Kidney (tissue), 13 donors: ENCODE measurements at regions not wholly inside any gene's neighbourhood (a gene's known extent, or its start where the extent isn't known, plus 50 kb on each side); places are given as distances from the start of the nearest gene placed in this dataset.

Experiments used
- DNase-seq, 5 donors: peaks; one replicate each; pipeline ENCODE4 v3.0.0-alpha.2; 2013 to 2020
- FAIRE-seq: peaks from 2 replicates; lab custom pipeline; 2012; peaks lifted over from hg19 to GRCh38; lab: Jason Lieb, UNC
- H3K27ac ChIP-seq, 2 donors: one replicate each; pipeline ENCODE4 v1.7.0; 2013; ENCODE audit warnings: low read depth in 2 of 2, low read length in 2 of 2, inconsistent platforms in 1 of 2
- H3K27me3 ChIP-seq: one replicate; pipeline ENCODE4 v1.7.1; 2013; ENCODE audit warnings: low read length, inconsistent platforms; ENCODE audit not compliant: control insufficient read depth, insufficient read depth
- H3K36me3 ChIP-seq, 3 donors: one replicate each; pipeline versions ENCODE4 v1.7.0 to v1.7.1; 2013; ENCODE audit warnings: low read length in 3 of 3, control low read depth in 1 of 3, inconsistent platforms in 1 of 3; ENCODE audit not compliant: insufficient read depth in 3 of 3, control insufficient read depth in 2 of 3
- H3K4me1 ChIP-seq, 3 donors: one replicate each; pipeline versions ENCODE4 v1.7.0 to v1.7.1; 2013; ENCODE audit warnings: low read length in 3 of 3, inconsistent platforms in 1 of 3, low read depth in 1 of 3; ENCODE audit not compliant: control insufficient read depth in 2 of 3, insufficient read depth in 2 of 3
- H3K4me3 ChIP-seq, 3 donors: one replicate each; pipeline versions ENCODE4 v1.7.0 to v1.8.1; 2013; ENCODE audit warnings: low read length in 3 of 3, control low read depth in 1 of 3, inconsistent platforms in 1 of 3
- H3K9ac ChIP-seq, 3 donors: one replicate each; pipeline versions ENCODE4 v1.7.0 to v1.7.1; 2013; ENCODE audit warnings: low read length in 3 of 3, control low read depth in 1 of 3, inconsistent platforms in 1 of 3
- H3K9me3 ChIP-seq, 3 donors: one replicate each; pipeline versions ENCODE4 v1.7.0 to v1.7.1; 2013; ENCODE audit warnings: low read length in 3 of 3, control low read depth in 1 of 3, inconsistent platforms in 1 of 3; ENCODE audit not compliant: control insufficient read depth in 2 of 3, insufficient read depth in 1 of 3
- CTCF ChIP-seq: IDR thresholded peaks from 3 replicates; pipeline ENCODE4 v1.5.1; 2012; ENCODE audit warnings: mild to moderate bottlenecking, moderate library complexity, borderline replicate concordance; ENCODE audit not compliant: insufficient read depth; ENCODE audit errors: extremely low read depth
- intact Hi-C: fragments of 100-400 bp; cut with DNase I; formaldehyde crosslinking; loops from one replicate; pipeline ENCODE4 v1.11.1; 2022
- donor health status: control.
- donor health status: control.
- donor health status: control.
- donor health status: control.
- donor health status: control.
- donor health status: DM: yes; HTN: yes; CAD: no.
- donor health status: Normal renal cell carcinoma (clear cell type).

GRCh38 chr1:238660849-238661248 lies 725.5 kb upstream of the CHRM3 start:
- Histone ChIP-seq H3K27ac (no peak overlapping the region), H3K36me3 (no peaks in the 10 kb centered on the region), H3K4me3 (no peak overlapping the region), H3K27me3 (no peaks in the 10 kb centered on the region), H3K9me3 (no peaks in the 10 kb centered on the region), H3K4me1 (no peaks in the 10 kb centered on the region), H3K9ac (no peak overlapping the region)
- intact Hi-C loops: no loop called here
- no peak for DNase-seq
- no peak for TF ChIP-seq CTCF
- no peak for FAIRE-seq

- TF ChIP-seq CTCF: no peak
- no peaks in the 10 kb centered on the region for H3K9me3 ChIP-seq
- intact Hi-C loops: no loop called here
- no peak overlapping the region for H3K4me3 ChIP-seq
- H3K36me3 ChIP-seq: no peaks in the 10 kb centered on the region
- DNase-seq (peak in 1 of 5 donors; percentile 16), FAIRE-seq (no peak)
- H3K27me3 ChIP-seq: no peaks in the 10 kb centered on the region
- H3K27ac ChIP-seq: no peak overlapping the region
- no peak overlapping the region for H3K9ac ChIP-seq
- no peaks in the 10 kb centered on the region for H3K4me1 ChIP-seq
Observed at GRCh38 chr1:238658763-238659162, 727.6 kb upstream of the CHRM3 start.

GRCh38 chr1:238653693-238654321 lies 732.6 kb upstream of the CHRM3 start:
- Histone ChIP-seq H3K4me1 (no peaks in the 10 kb centered on the region), H3K27ac (no peak overlapping the region), H3K27me3 (no peaks in the 10 kb centered on the region), H3K4me3 (no peak overlapping the region), H3K9ac (no peak overlapping the region), H3K9me3 (no peaks in the 10 kb centered on the region), H3K36me3 (no peaks in the 10 kb centered on the region)
- intact Hi-C loops: no loop called here
- no peak for DNase-seq
- TF ChIP-seq CTCF: no peak
- no peak for FAIRE-seq
